Esophagus muscularis mucosa (tissue), 4 donors: ENCODE measurements at regions not wholly inside any gene's neighbourhood (a gene's known extent, or its start where the extent isn't known, plus 50 kb on each side); places are given as distances from the start of the nearest gene placed in this dataset.
A peak's percentile ranks its signal among the peaks of the same experiment; 100 is the strongest.

Source experiments
- DNase-seq: peaks from one replicate; pipeline ENCODE4 v3.0.0-alpha.2; 2017; ENCODE audit errors: extremely low spot score
- H3K27ac ChIP-seq, 4 donors: fragments of 200-600 bp; sonication (generic); replicated peaks in 1 of 4; 1 replicate in 3 of 4; 2 replicates in 1 of 4; pipeline ENCODE4 v1.5.1; 2016 to 2019; ENCODE audit warnings: mild to moderate bottlenecking in 1 of 4
- H3K27me3 ChIP-seq, 4 donors: fragments of 200-600 bp; sonication (generic); one replicate each; pipeline versions ENCODE4 v1.5.1 to v1.6.0; 2016 to 2019
- H3K36me3 ChIP-seq, 4 donors: fragments of 200-600 bp; sonication (generic); one replicate each; pipeline ENCODE4 v1.5.1; 2016 to 2019
- H3K4me1 ChIP-seq, 4 donors: fragments of 200-600 bp; sonication (generic); one replicate each; pipeline ENCODE4 v1.5.1; 2016 to 2019
- H3K4me3 ChIP-seq, 4 donors: fragments of 200-600 bp; sonication (generic); 1 replicate in 2 of 4; 2 replicates in 2 of 4; pipeline ENCODE4 v1.5.1; 2016 to 2019; ENCODE audit warnings: mild to moderate bottlenecking in 4 of 4, moderate library complexity in 1 of 4
- H3K9me3 ChIP-seq, 4 donors: fragments of 200-600 bp; sonication (generic); 1 replicate in 3 of 4; 2 replicates in 1 of 4; pipeline ENCODE4 v1.5.1; 2016 to 2019
- CTCF ChIP-seq, 3 experiments: fragments of 200-600 bp in 2 of 3; fragments of 450-650 bp in 1 of 3; sonication (generic) in 2 of 3; IDR thresholded peaks; one replicate each; pipeline ENCODE4 v1.5.1; 2017 to 2019; ENCODE audit warnings: antibody characterized with exemption in 3 of 3, mild to moderate bottlenecking in 2 of 3, moderate library complexity in 1 of 3
- EP300 ChIP-seq: sonication (generic); formaldehyde crosslinking; IDR thresholded peaks from one replicate; pipeline ENCODE4 v1.6.1; 2017; ENCODE audit warnings: antibody characterized with exemption
- POLR2A ChIP-seq: fragments of 450-650 bp; IDR thresholded peaks from one replicate; pipeline ENCODE4 v1.6.1; 2017; ENCODE audit warnings: antibody characterized with exemption, moderate library complexity, mild to moderate bottlenecking, low read depth
- POLR2AphosphoS5 ChIP-seq, 2 donors: sonication (generic); formaldehyde crosslinking; IDR thresholded peaks; one replicate each; pipeline ENCODE4 v1.6.1; 2017; ENCODE audit warnings: antibody characterized with exemption in 2 of 2
- WGBS: methylation state at CpG from one replicate; pipeline ENCODE4 v1.1.5; 2018; 5-methylcytosine and 5-hydroxymethylcytosine counted together
- intact Hi-C: fragments of 100-400 bp; cut with DNase I; formaldehyde crosslinking; loops from one replicate; pipeline ENCODE4 v1.15.1; 2023

GRCh38 chr3:141682921-141683320 is 55.2 kb upstream of the RNF7 start:
- WGBS = 89% methylated on average over 9 of the region's 9 CpGs
- intact Hi-C loops = no loop called here

GRCh38 chr3:141684758-141685157 is 53.3 kb upstream of the RNF7 start:
- intact Hi-C loops = no loop called here
- WGBS = 100% methylated on average over 1 of the region's 1 CpG
- Histone ChIP-seq H3K4me1 (peaks cover 3 to 25% (median 20%) of the 10 kb centered on the region in 4 donors), H3K27ac (no peak overlapping the region), H3K36me3 (no peaks in the 10 kb centered on the region), H3K27me3 (no peaks in the 10 kb centered on the region), H3K9me3 (no peaks in the 10 kb centered on the region), H3K4me3 (no peak overlapping the region)
- no peak for DNase-seq
- no peak for TF ChIP-seq POLR2AphosphoS5 (IDR thresholded peaks at IDR 0.05)
- no peak for TF ChIP-seq CTCF (IDR thresholded peaks at IDR 0.05)
- no peak for TF ChIP-seq EP300
- no peak for TF ChIP-seq POLR2A

More at GRCh38 chr3:141682921-141683320, 55.2 kb upstream of the RNF7 start:
- H3K9me3 ChIP-seq = no peaks in the 10 kb centered on the region
- H3K4me3 ChIP-seq = no peak overlapping the region
- TF ChIP-seq POLR2A (no peak), EP300 (no peak), CTCF (IDR thresholded peaks at IDR 0.05) (no peak), POLR2AphosphoS5 (IDR thresholded peaks at IDR 0.05) (no peak)
- DNase-seq = no peak
- no peak overlapping the region for H3K27ac ChIP-seq
- peaks cover 3 to 25% (median 20%) of the 10 kb centered on the region in 4 donors for H3K4me1 ChIP-seq
- H3K27me3 ChIP-seq = no peaks in the 10 kb centered on the region
- H3K36me3 ChIP-seq = no peaks in the 10 kb centered on the region

- no peaks in the 10 kb centered on the region for H3K36me3 ChIP-seq
- no peaks in the 10 kb centered on the region for H3K9me3 ChIP-seq
- peaks cover 3 to 21% (median 14%) of the 10 kb centered on the region in 4 donors for H3K4me1 ChIP-seq
- peak overlapping the region; percentile 41 to 55 (median 47) for H3K4me3 ChIP-seq
- H3K27ac ChIP-seq = peak overlapping the region; percentile 56 to 67 (median 62)
- no peak for DNase-seq
- WGBS = 46% methylated on average over 6 of the region's 8 CpGs
- intact Hi-C loops = no loop called here
- TF ChIP-seq EP300 (no peak), POLR2AphosphoS5 (IDR thresholded peaks at IDR 0.05) (peak; percentile 24 to 71)
- H3K27me3 ChIP-seq = no peaks in the 10 kb centered on the region
Observed at GRCh38 chr3:141686466-141687291, 51.4 kb upstream of the RNF7 start.
